SK-N-MC (cell line): ENCODE measurements at regions not wholly inside any gene's neighbourhood (a gene's known extent, or its start where the extent isn't known, plus 50 kb on each side); places are given as distances from the start of the nearest gene placed in this dataset.

Source experiments
- EZH2 ChIP-seq: fragments of 200-600 bp; sonication (generic); IDR thresholded peaks from one replicate; pipeline ENCODE4 v1.6.1; 2017; ENCODE audit warnings: antibody characterized with exemption
- POLR2AphosphoS5 ChIP-seq: IDR thresholded peaks from 2 replicates; pipeline ENCODE4 v1.6.1; 2012; ENCODE audit warnings: mild to moderate bottlenecking, low read depth, low read length, borderline replicate concordance

- TF ChIP-seq EZH2 (no peak), POLR2AphosphoS5 (no peak)
Observed at GRCh38 chr16:54397190-54397835, 110.7 kb upstream of the IRX3 start.
